Panc1 (cell line): ENCODE measurements at regions not wholly inside any gene's neighbourhood (a gene's known extent, or its start where the extent isn't known, plus 50 kb on each side); places are given as distances from the start of the nearest gene placed in this dataset.

Source experiments
- ATAC-seq: fragments of 200-7000 bp; cut with Tn5 transposase; 2 replicates; pipeline ENCODE4 v1.9.1; 2020; ENCODE audit warnings: mild to moderate bottlenecking, moderate library complexity
- BruUV-seq: library from RNA; stranded (reverse); fragments of 400-500 nt; replicated peaks from 2 replicates; lab custom pipeline; 2021; lab: Mats Ljungman, UMichigan
- CTCF ChIA-PET: fragments of 300-600 bp; sonication (Branson Sonifier 250); formaldehyde crosslinking; loops from one replicate; lab custom pipeline; 2022; ENCODE audit warnings: antibody characterized with exemption; lab: Charles Lee
- POLR2A ChIA-PET: fragments of 300-600 bp; sonication (Branson Sonifier 250); formaldehyde crosslinking; loops from one replicate; lab custom pipeline; 2022; ENCODE audit warnings: antibody characterized with exemption; lab: Charles Lee
- DNase-seq: peaks from one replicate; pipeline ENCODE4 v3.0.0-alpha.2; 2010; ENCODE audit warnings: low read depth, low spot score
- H3K27ac ChIP-seq: 2 replicates; pipeline ENCODE4 v1.5.1; 2011; ENCODE audit warnings: mild to moderate bottlenecking, low read length, inconsistent platforms
- H3K27me3 ChIP-seq: fragments of 200-500 bp; sonication (Bioruptor generic); 2 replicates; pipeline ENCODE4 v1.6.0; 2014; ENCODE audit warnings: low read length, inconsistent platforms; ENCODE audit not compliant: control insufficient read depth, insufficient read depth
- H3K36me3 ChIP-seq: fragments of 200-500 bp; sonication (Bioruptor generic); 2 replicates; pipeline ENCODE4 v1.5.1; 2014; ENCODE audit warnings: inconsistent platforms, mild to moderate bottlenecking, low read length, moderate library complexity; ENCODE audit not compliant: control insufficient read depth, insufficient read depth
- H3K4me1 ChIP-seq: 2 replicates; pipeline ENCODE4 v1.5.1; 2011; ENCODE audit warnings: inconsistent platforms, mild to moderate bottlenecking, low read length, moderate library complexity; ENCODE audit not compliant: control insufficient read depth, insufficient read depth
- H3K4me3 ChIP-seq, 2 experiments: 2 replicates each; pipeline ENCODE4 v1.5.1; 2011 to 2012; ENCODE audit warnings: low read depth in 2 of 2, low read length in 2 of 2, mild to moderate bottlenecking in 2 of 2, inconsistent platforms in 1 of 2, moderate library complexity in 1 of 2
- H3K9me3 ChIP-seq: fragments of 200-500 bp; sonication (Bioruptor generic); 2 replicates; pipeline ENCODE4 v1.5.1; 2014; ENCODE audit warnings: low read depth, mild to moderate bottlenecking, inconsistent platforms, low read length, moderate library complexity; ENCODE audit not compliant: control insufficient read depth, insufficient read depth
- CTCF ChIP-seq: fragments of 450-650 bp; IDR thresholded peaks from 2 replicates; pipeline ENCODE4 v1.5.1; 2017; ENCODE audit warnings: mild to moderate bottlenecking
- POLR2AphosphoS5 ChIP-seq: IDR thresholded peaks from 2 replicates; pipeline ENCODE4 v1.6.1; 2012; ENCODE audit warnings: mild to moderate bottlenecking, low read depth, low read length, moderate library complexity
- SIN3A ChIP-seq: IDR thresholded peaks from 2 replicates; pipeline ENCODE4 v1.6.1; 2012; ENCODE audit warnings: low read depth, mild to moderate bottlenecking, low read length, moderate library complexity, borderline replicate concordance; ENCODE audit not compliant: insufficient read depth
- TCF7L2 ChIP-seq: IDR thresholded peaks from 2 replicates; pipeline ENCODE4 v1.6.1; 2011; ENCODE audit warnings: mild to moderate bottlenecking, low read depth, low read length, inconsistent platforms
- in situ Hi-C: cut with HindIII; loops from 2 replicates; pipeline ENCODE4 v1.10.0; 2016; ENCODE audit warnings: low sequenced_read_pairs, low pct_unique_long_range_greater_than_20kb
- intact Hi-C: fragments of 100-400 bp; cut with micrococcal nuclease; formaldehyde crosslinking; loops from one replicate; pipeline ENCODE4 v1.10.0; 2022; ENCODE audit not compliant: unreplicated experiment
- TF ChIP-seq, protein P1 (sequence below), 2 experiments: IDR thresholded peaks; 2 replicates each; pipeline ENCODE4 v1.6.1; 2011 to 2012; ENCODE audit warnings: low read depth in 2 of 2, control low read depth in 1 of 2, low read length in 1 of 2, mild to moderate bottlenecking in 1 of 2, moderate library complexity in 1 of 2; ENCODE audit not compliant: insufficient read depth in 1 of 2

DNA sequence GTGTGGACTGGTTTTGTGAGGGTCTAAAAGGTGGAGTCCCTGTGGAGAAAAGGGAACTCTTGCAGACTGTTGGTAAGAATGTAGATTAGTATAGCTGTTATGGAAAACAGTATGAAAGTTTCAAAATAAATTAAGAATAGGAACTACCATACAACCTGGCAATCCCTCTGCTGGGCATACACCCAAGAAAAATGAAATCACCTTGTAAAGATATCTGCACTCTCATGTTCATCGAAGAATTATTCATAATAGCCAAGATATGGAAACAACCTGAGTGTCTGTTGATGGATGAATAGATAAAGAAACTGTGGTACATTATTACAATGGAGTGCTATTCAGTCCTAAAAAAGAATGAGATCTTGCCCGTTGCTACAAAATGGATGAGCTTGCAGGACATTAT is 109.6 kb downstream of the TBX19 start:
- BruUV-seq = no TSS peak
- Histone ChIP-seq H3K4me1 (peaks cover 11% of the 10 kb centered on the region), H3K4me3 (no peak overlapping the region), H3K36me3 (no peaks in the 10 kb centered on the region), H3K27ac (no peak overlapping the region), H3K27me3 (peaks cover 18% of the 10 kb centered on the region), H3K9me3 (no peaks in the 10 kb centered on the region)
- ATAC-seq (no peak; the same call in 1 of the 2 replicates), DNase-seq (no peak)
- intact Hi-C loops (no loop called here), in situ Hi-C loops (no loop called here)
- TF ChIP-seq TCF7L2 (no peak), POLR2AphosphoS5 (no peak), SIN3A (no peak), CTCF (no peak)
- TF ChIP-seq, protein P1, sequence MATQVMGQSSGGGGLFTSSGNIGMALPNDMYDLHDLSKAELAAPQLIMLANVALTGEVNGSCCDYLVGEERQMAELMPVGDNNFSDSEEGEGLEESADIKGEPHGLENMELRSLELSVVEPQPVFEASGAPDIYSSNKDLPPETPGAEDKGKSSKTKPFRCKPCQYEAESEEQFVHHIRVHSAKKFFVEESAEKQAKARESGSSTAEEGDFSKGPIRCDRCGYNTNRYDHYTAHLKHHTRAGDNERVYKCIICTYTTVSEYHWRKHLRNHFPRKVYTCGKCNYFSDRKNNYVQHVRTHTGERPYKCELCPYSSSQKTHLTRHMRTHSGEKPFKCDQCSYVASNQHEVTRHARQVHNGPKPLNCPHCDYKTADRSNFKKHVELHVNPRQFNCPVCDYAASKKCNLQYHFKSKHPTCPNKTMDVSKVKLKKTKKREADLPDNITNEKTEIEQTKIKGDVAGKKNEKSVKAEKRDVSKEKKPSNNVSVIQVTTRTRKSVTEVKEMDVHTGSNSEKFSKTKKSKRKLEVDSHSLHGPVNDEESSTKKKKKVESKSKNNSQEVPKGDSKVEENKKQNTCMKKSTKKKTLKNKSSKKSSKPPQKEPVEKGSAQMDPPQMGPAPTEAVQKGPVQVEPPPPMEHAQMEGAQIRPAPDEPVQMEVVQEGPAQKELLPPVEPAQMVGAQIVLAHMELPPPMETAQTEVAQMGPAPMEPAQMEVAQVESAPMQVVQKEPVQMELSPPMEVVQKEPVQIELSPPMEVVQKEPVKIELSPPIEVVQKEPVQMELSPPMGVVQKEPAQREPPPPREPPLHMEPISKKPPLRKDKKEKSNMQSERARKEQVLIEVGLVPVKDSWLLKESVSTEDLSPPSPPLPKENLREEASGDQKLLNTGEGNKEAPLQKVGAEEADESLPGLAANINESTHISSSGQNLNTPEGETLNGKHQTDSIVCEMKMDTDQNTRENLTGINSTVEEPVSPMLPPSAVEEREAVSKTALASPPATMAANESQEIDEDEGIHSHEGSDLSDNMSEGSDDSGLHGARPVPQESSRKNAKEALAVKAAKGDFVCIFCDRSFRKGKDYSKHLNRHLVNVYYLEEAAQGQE (IDR thresholded peaks at IDR 0.05; ENCODE audit: insufficient read depth in 1 of 2, low read depth in 2 of 2, low read length in 1 of 2) = no peak
- CTCF ChIA-PET = no interaction called here
- POLR2A ChIA-PET = no interaction called here

GRCh38 chr1:168387781-168388760 is 107.4 kb downstream of the TBX19 start:
- Histone ChIP-seq H3K9me3 (no peaks in the 10 kb centered on the region), H3K36me3 (no peaks in the 10 kb centered on the region), H3K4me3 (no peak overlapping the region), H3K4me1 (peaks cover 11% of the 10 kb centered on the region), H3K27ac (no peak overlapping the region), H3K27me3 (peaks cover 20% of the 10 kb centered on the region)
- intact Hi-C loops = no loop called here
- ChIA-PET POLR2A (no interaction called here), CTCF (no interaction called here)
- ATAC-seq = no peak
- in situ Hi-C loops = no loop called here
- no peak for DNase-seq
- no TSS peak for BruUV-seq
- TF ChIP-seq TCF7L2 (no peak), SIN3A (no peak), POLR2AphosphoS5 (no peak), CTCF (no peak)
- TF ChIP-seq, protein P1 (IDR thresholded peaks at IDR 0.05; ENCODE audit: insufficient read depth in 1 of 2, low read depth in 2 of 2, low read length in 1 of 2) = no peak
